NCI-H345 (cell line): ENCODE measurements at regions not wholly inside any gene's neighbourhood (a gene's known extent, or its start where the extent isn't known, plus 50 kb on each side); places are given as distances from the start of the nearest gene placed in this dataset.

ENCODE experiments used
- DNase-seq: peaks from one replicate; lab custom pipeline; 2025; lab: John Stamatoyannopoulos, UW

- no peak for DNase-seq
Observed at GRCh38 chr17:74087002-74087585, 116.4 kb upstream of the RPL38 start.

- DNase-seq: no peak
Observed at GRCh38 chr17:74088285-74088933, 115.1 kb upstream of the RPL38 start.

- DNase-seq: no peak
Observed at GRCh38 chr17:74088934-74089329, 114.5 kb upstream of the RPL38 start.

- DNase-seq: no peak
Observed at GRCh38 chr17:74089380-74089779, 114.1 kb upstream of the RPL38 start.

GRCh38 chr17:74089869-74090464 is 113.5 kb upstream of the RPL38 start:
- DNase-seq: peak; percentile 77

GRCh38 chr17:74094651-74095050 is 108.8 kb upstream of the RPL38 start:
- no peak for DNase-seq

- no peak for DNase-seq
Observed at GRCh38 chr17:74096456-74096855, 107.0 kb upstream of the RPL38 start.

- no peak for DNase-seq
Observed at GRCh38 chr17:74097450-74098135, 105.9 kb upstream of the RPL38 start.

GRCh38 chr17:74098136-74099024 is 105.1 kb upstream of the RPL38 start:
- DNase-seq: no peak

- peak; percentile 68 for DNase-seq
Observed at GRCh38 chr17:74099442-74100340, 103.8 kb upstream of the RPL38 start.

GRCh38 chr17:74104921-74105320 is 98.6 kb upstream of the RPL38 start:
- DNase-seq: no peak

GRCh38 chr17:74107107-74107506 is 96.4 kb upstream of the RPL38 start:
- DNase-seq: no peak

- no peak for DNase-seq
Observed at GRCh38 chr17:74108126-74108705, 95.3 kb upstream of the RPL38 start.

- no peak for DNase-seq
Observed at GRCh38 chr17:74110467-74110866, 93.0 kb upstream of the RPL38 start.

GRCh38 chr17:74113326-74113725 is 90.2 kb upstream of the RPL38 start:
- DNase-seq: no peak

- no peak for DNase-seq
Observed at GRCh38 chr17:74113952-74114351, 89.5 kb upstream of the RPL38 start.

- no peak for DNase-seq
Observed at GRCh38 chr17:74114881-74115470, 88.5 kb upstream of the RPL38 start.

- DNase-seq: no peak
Observed at GRCh38 chr17:74115586-74115985, 87.9 kb upstream of the RPL38 start.

- peak; percentile 73 for DNase-seq
Observed at GRCh38 chr17:74116087-74116717, 87.3 kb upstream of the RPL38 start.
